ENCODE measurements at regions not wholly inside any gene's neighbourhood (a gene's known extent, or its start where the extent isn't known, plus 50 kb on each side); places are given as distances from the start of the nearest gene placed in this dataset.
"Not testable (repeated sequence)": the region's sequence is repeated elsewhere in the genome, so short reads cannot be mapped to it uniquely, and the experiment has no call there.

DNA sequence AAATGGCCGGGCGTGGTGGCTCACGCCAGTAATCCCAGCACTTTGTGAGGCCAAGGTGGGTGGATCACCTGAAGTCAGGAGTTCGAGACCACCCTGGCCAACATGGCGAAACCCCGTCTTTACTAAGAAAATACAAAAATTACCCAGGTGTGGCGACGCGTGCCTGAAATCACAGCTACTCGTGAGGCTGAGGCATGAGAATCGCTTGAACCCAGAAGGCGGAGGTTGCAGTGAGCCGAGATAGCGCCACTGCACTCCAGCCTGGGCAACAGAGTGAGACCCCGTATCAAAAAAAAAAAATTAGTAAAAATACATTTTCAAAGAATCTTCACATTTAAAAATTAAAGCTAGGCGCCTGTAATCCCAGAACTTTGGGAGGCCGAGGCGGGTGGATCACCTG is 125.6 kb upstream of the BTN3A2 start:
- H3K27ac ChIP-seq; H3K9me3 ChIP-seq (replicated peaks); DNase-seq; H3K4me1 ChIP-seq; H3K4me3 ChIP-seq; H3K27me3 ChIP-seq; H3K36me3 ChIP-seq: not testable (repeated sequence)

DNA sequence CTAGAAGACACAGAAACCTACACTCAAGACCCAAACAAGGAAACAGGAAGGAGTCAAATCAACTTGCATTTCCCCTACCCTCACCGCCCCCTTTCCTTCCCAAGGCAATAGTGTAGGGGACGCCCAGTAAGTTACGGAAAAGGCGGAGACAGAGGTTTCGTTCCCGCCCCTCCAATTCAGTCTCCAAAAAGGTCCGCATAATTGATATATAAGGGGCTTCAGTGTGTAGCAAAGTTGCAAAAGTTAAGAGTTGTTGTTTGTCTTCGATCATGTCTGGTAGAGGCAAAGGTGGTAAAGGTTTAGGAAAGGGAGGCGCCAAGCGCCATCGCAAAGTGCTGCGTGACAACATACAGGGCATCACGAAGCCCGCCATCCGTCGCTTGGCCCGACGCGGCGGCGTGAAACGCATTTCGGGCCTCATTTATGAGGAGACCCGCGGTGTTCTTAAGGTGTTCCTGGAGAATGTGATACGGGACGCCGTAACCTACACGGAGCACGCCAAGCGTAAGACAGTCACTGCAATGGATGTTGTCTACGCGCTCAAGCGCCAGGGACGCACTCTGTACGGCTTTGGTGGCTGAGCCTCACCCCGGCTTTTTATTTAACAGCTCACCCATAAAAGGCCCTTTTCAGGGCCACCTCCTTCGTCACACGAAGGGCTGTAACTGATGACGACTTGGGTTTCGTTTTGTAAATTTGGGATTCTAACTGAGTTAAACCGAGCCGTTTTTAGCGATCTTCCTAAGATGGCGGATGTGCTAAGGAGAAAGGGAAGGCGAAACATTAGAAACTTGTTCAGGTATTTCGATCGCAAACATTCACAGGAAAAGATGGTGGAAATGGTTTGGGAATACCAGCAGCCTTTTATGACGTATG is 124.6 kb upstream of the BTN3A2 start:
- Histone ChIP-seq H3K9me3 (replicated peaks) (no peaks in the 10 kb centered on the region), H3K36me3 (no peaks in the 10 kb centered on the region), H3K4me1 (no peaks in the 10 kb centered on the region), H3K27me3 (no peaks in the 10 kb centered on the region), H3K4me3 (no peak overlapping the region), H3K27ac (no peak overlapping the region)
- no peak for DNase-seq

DNA sequence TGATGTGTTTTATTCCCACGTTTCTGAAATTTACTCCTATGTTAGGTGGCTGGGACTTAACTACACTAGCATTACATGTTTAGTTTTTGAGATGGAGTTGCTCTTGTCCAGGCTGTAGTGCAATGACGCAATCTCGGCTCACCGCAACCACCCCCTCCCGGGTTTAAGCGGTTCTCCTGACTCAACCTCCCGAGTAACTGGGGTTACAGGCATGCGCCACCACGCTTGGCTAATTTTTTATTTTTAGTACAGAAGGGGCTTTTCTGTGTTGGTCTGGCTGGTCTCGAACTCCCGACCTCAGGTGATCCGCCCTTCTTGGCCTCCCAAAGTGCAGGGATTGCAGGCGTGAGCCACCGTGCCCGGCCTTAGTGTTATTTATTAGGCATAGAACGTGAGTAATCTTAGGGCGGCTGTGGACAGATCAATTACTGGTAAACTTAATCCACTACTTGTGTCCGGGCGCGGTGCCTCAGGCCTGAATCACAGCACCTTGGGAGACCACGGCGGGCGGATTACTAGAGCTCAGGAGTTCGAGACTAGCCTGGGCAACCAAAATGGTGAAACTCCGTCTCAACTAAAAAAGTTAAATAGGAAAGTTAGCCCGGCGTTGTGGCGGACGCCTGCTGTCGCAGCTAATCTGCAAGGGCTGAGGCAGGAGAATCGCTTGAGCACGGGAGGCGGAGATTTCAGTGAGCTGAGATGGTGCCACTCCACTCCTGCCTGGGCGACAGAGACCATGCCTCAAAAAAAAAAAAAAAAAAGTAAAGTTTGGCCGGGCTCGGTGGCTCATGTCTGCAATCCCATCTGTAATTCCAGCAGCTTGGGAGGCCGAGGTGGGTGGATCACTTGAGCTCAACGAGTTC is 123.7 kb upstream of the BTN3A2 start:
- no peaks in the 10 kb centered on the region for H3K4me1 ChIP-seq
- no peak overlapping the region for H3K4me3 ChIP-seq
- no peaks in the 10 kb centered on the region for H3K9me3 ChIP-seq (replicated peaks)
- H3K27ac ChIP-seq, result no peak overlapping the region
- no peak for DNase-seq
- no peaks in the 10 kb centered on the region for H3K36me3 ChIP-seq
- no peaks in the 10 kb centered on the region for H3K27me3 ChIP-seq

DNA sequence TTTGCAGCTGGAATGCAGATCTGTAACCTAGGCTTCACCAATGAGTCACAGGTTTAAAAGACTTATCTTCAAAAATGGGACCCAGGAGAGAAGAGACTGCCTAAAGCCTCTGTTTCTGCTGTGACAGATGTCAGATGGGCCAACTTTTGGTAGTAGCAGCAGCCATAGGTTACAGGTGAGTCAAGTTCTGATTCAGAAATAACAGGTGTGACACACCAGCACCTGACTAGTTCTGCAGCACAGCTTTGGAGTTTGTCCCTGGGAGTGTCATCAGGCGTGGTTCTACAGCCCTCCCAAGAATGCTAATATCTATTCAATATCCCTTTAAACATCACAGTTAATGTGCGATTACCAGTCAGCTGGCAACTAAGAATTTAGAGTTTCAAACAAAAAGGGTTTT is 121.9 kb upstream of the BTN3A2 start:
- Histone ChIP-seq H3K9me3 (replicated peaks) (no peaks in the 10 kb centered on the region), H3K36me3 (no peaks in the 10 kb centered on the region), H3K27ac (no peak overlapping the region), H3K4me3 (no peak overlapping the region), H3K27me3 (no peaks in the 10 kb centered on the region), H3K4me1 (no peaks in the 10 kb centered on the region)
- DNase-seq, result no peak

DNA sequence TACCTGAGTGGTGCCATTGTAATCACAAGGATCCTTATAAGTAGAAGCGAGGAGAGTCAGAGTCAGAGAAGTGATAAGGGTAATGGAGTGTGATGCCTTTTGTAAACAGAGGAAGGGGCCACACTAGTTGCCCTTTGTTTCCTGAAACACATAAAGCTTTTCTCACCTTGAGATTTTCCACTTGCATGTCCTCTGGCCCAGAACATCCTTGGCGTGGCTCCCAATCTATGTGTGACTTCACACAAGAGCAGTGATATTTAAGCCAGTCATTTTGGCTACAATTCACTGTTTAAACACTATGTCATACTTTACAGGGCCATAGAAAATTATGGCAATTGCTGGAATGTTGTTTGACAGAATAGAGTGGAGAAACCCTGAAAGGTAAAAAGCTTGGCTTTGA is 121.2 kb upstream of the BTN3A2 start:
- Histone ChIP-seq H3K27ac (no peak overlapping the region), H3K9me3 (replicated peaks) (no peaks in the 10 kb centered on the region), H3K36me3 (no peaks in the 10 kb centered on the region), H3K27me3 (no peaks in the 10 kb centered on the region), H3K4me3 (no peak overlapping the region), H3K4me1 (no peaks in the 10 kb centered on the region)
- DNase-seq, result no peak

DNA sequence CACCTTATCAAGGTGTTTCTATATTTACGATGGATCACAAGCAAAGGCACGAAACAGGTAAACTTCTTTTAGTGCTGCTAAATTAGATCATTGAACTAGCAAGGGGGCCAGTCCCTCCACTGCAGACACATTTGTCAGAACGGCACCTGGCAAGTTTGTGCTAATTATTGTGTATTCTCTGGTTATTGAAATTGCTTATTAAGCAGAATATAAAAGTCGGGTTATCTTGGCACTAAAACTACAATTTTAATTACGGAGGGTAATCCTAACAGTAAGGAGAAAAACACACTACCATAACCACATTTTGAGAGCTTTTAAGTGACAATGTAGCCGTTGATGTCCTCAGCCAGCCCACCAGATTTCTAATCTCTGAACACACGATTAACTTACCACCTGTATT is 118.9 kb upstream of the BTN3A2 start:
- no peaks in the 10 kb centered on the region for H3K27me3 ChIP-seq
- H3K4me3 ChIP-seq, result no peak overlapping the region
- H3K9me3 ChIP-seq (replicated peaks), result no peaks in the 10 kb centered on the region
- no peak overlapping the region for H3K27ac ChIP-seq
- DNase-seq, result no peak
- H3K36me3 ChIP-seq, result no peaks in the 10 kb centered on the region
- H3K4me1 ChIP-seq, result no peaks in the 10 kb centered on the region

DNA sequence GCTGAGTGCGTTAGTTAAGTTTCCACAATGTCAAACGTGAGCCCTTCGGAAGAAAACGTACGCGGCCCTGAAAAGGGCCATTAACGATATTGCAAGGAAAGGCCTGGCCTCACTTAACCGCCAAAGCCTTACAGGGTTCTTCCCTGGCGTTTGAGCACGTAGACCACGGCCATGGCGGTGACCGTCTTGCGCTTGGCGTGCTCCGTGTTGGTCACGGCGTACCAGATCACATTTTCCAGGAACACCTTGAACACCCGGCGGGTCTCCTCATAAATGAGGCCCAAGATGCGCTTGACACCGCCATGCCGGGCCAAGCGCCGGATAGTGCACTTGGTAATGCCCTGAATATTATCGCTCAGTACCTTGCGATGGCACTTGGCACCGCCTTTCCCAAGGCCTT is 118.4 kb upstream of the BTN3A2 start:
- DNase-seq, result no peak
- no peak overlapping the region for H3K27ac ChIP-seq
- no peaks in the 10 kb centered on the region for H3K27me3 ChIP-seq
- H3K4me3 ChIP-seq, result no peak overlapping the region
- no peaks in the 10 kb centered on the region for H3K9me3 ChIP-seq (replicated peaks)
- no peaks in the 10 kb centered on the region for H3K36me3 ChIP-seq
- H3K4me1 ChIP-seq, result no peaks in the 10 kb centered on the region

DNA sequence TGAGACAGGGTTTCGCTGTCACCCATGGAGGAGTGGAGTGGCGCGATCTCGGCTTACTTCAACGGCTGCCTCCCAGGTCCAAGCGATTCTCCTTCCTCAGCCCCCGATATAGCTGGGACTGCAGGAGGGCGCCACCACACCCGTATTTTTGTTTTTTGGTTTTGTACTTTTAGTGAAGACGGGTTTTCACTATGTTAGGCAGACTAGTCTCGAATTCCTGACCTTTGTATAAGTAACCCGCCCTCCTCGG is 115.4 kb upstream of the BTN3A2 start:
- no peak for DNase-seq

DNA sequence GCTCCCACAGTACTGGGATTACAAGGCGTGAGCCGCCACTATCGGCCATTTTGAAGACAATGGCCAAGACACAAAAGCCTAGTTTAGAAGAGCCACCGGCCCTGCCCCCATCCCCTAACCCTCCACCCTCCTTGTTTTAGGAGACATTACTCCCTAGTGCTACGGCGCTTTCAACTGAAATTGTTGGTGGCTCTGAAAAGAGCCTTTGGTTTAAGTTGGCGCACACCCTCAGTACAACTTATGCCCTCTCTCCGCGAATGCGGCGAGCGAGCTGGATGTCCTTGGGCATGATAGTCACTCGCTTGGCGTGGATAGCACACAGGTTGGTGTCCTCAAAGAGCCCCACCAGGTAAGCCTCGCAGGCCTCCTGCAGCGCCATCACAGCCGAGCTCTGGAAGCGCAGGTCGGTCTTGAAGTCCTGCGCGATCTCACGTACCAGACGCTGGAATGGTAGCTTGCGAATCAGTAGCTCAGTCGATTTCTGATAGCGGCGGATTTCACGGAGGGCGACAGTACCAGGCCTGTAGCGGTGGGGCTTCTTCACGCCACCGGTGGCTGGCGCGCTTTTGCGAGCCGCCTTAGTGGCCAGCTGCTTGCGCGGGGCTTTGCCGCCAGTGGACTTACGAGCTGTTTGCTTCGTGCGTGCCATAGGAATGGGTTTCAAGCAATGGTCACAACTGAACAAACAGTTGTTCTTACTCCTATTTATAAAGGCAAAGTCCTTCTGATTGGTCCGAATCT is 114.9 kb upstream of the BTN3A2 start:
- H3K4me3 ChIP-seq, result peak overlapping the region; percentile 60
- peak overlapping the region; percentile 80 for H3K27ac ChIP-seq
- peak; percentile 29 to 54 for DNase-seq
- H3K9me3 ChIP-seq (replicated peaks), result no peaks in the 10 kb centered on the region
- no peaks in the 10 kb centered on the region for H3K36me3 ChIP-seq
- H3K4me1 ChIP-seq, result no peaks in the 10 kb centered on the region
- H3K27me3 ChIP-seq, result no peaks in the 10 kb centered on the region

More for the DNA sequence above, 115.4 kb upstream of the BTN3A2 start:
- Histone ChIP-seq H3K4me1 (no peaks in the 10 kb centered on the region), H3K9me3 (replicated peaks) (no peaks in the 10 kb centered on the region), H3K27me3 (no peaks in the 10 kb centered on the region), H3K27ac (peak overlapping the region; percentile 80), H3K4me3 (peak overlapping the region; percentile 60), H3K36me3 (no peaks in the 10 kb centered on the region)

DNA sequence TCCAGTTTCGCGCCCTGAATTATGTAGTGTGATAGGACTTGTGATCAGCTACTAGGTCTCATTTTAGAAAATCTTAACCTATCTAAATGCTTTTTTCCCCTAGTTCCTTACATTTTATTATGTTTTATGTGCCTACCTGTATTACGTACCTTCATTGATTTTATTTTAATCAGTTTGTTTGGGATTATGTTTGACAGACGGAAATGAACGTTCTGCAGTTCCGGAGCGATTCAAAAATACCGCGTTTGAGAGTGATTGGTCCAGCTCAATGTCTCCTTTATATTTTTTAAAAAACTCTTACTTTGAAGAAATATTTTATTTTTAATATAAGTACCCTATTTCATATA is 114.3 kb upstream of the BTN3A2 start:
- no peak for DNase-seq
- Histone ChIP-seq H3K27ac (peak overlapping the region; percentile 80), H3K36me3 (no peaks in the 10 kb centered on the region), H3K9me3 (replicated peaks) (no peaks in the 10 kb centered on the region), H3K4me3 (peak overlapping the region; percentile 60), H3K4me1 (no peaks in the 10 kb centered on the region), H3K27me3 (no peaks in the 10 kb centered on the region)

DNA sequence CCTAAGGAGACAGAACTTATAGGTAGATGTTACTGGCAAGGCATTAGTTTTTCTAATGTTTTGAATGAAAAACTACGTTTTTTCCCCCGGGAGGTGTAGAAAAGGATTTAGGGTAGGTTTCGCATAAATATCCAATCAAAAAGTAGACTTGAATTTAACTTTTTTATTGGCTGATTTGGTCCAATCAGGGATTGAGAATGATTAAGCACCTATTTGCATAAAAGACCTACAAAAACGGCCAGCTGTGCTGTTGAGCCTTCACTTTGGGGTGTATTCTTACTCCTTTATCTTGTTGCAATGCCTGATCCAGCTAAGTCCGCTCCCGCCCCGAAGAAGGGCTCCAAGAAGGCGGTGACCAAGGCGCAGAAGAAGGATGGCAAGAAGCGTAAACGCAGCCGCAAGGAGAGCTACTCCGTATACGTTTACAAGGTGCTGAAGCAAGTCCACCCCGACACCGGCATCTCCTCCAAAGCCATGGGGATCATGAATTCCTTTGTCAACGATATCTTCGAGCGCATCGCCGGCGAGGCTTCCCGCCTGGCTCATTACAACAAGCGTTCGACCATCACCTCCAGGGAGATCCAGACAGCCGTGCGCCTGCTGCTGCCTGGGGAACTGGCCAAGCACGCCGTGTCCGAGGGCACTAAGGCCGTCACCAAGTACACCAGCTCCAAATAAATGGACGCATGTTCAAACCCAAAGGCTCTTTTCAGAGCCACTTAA is 113.5 kb upstream of the BTN3A2 start:
- Histone ChIP-seq H3K4me1 (no peaks in the 10 kb centered on the region), H3K4me3 (no peak overlapping the region), H3K27ac (no peak overlapping the region), H3K36me3 (no peaks in the 10 kb centered on the region), H3K27me3 (no peaks in the 10 kb centered on the region), H3K9me3 (replicated peaks) (no peaks in the 10 kb centered on the region)
- DNase-seq, result no peak

DNA sequence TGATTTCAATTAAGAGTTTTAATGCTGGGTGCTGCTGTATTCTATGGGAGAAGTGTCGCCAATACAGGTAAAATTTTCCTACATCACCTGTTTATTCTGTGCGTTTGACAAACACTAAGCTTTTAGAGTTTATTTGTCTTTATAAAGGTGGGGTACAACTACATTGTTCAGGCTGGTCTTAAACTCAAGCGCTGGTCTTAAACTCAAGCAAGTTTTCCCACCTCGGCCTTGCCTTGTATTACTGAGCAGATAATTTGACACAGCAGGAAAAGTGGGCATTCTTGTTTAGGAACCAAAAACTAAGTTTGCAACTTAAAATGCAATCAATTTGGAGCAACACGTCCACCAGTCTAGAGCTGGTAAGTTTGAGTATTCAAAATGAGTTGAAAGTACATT is 112.9 kb upstream of the BTN3A2 start:
- H3K36me3 ChIP-seq, result no peaks in the 10 kb centered on the region
- H3K9me3 ChIP-seq (replicated peaks), result no peaks in the 10 kb centered on the region
- no peaks in the 10 kb centered on the region for H3K4me1 ChIP-seq
- no peak for DNase-seq
- H3K4me3 ChIP-seq, result no peak overlapping the region
- H3K27ac ChIP-seq, result no peak overlapping the region
- no peaks in the 10 kb centered on the region for H3K27me3 ChIP-seq

DNA sequence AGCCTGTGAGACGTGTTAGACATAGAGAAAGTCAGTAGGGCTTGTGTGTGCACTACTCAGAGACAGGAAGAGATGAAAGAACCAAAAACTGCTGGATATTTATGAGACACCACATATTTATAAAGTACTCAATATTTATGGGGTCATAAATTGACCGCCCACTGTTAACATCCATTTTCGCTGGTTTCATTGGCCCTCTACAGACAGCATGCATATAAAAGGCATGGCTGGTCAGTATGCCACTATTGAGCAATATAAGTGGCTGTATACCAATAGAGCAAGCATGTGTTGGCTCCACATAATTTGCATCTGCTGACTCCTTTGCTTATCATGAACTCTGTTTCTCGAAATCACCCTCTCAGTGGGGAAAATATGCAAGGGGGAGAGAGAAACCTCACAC is 110.3 kb upstream of the BTN3A2 start:
- no peaks in the 10 kb centered on the region for H3K4me1 ChIP-seq
- no peaks in the 10 kb centered on the region for H3K36me3 ChIP-seq
- DNase-seq, result no peak
- H3K27me3 ChIP-seq, result no peaks in the 10 kb centered on the region
- no peak overlapping the region for H3K4me3 ChIP-seq
- H3K27ac ChIP-seq, result no peak overlapping the region
- H3K9me3 ChIP-seq (replicated peaks), result no peaks in the 10 kb centered on the region

DNA sequence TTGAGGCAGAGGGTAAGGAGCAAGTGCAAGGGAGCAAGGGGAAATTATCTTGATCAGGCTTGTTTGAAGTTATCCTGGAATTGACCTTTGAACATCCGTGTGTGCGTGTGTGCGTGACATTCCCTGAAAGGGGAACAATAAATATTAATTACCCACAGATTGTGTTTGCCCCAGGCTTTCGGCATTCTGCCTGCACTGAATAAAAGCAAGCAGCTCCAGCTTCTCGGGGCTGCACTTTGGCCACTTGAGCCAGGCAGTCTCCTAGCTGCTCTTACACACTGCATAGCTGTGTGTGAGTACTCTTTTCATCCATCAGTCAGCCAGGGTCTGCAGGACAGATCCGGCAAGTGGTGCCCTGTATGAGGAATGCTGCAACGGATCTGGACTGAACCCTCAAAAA is 107.7 kb upstream of the BTN3A2 start:
- no peaks in the 10 kb centered on the region for H3K27me3 ChIP-seq
- H3K27ac ChIP-seq, result no peak overlapping the region
- no peaks in the 10 kb centered on the region for H3K9me3 ChIP-seq (replicated peaks)
- H3K36me3 ChIP-seq, result no peaks in the 10 kb centered on the region
- H3K4me1 ChIP-seq, result no peaks in the 10 kb centered on the region
- no peak for DNase-seq
- H3K4me3 ChIP-seq, result no peak overlapping the region
